Ectodermal cell (in vitro differentiated cells): ENCODE measurements at regions not wholly inside any gene's neighbourhood (a gene's known extent, or its start where the extent isn't known, plus 50 kb on each side); places are given as distances from the start of the nearest gene placed in this dataset.

Source experiments
- H3K27ac ChIP-seq: 2 replicates; pipeline ENCODE4 v1.7.0; 2013; ENCODE audit warnings: mild to moderate bottlenecking, low read depth, low read length; ENCODE audit not compliant: insufficient read depth, poor library complexity, severe bottlenecking
- H3K27me3 ChIP-seq: 2 replicates; pipeline ENCODE4 v1.7.0; 2013; ENCODE audit warnings: mild to moderate bottlenecking, low read length; ENCODE audit not compliant: insufficient read depth, control insufficient read depth, poor library complexity, severe bottlenecking
- H3K36me3 ChIP-seq: one replicate; pipeline ENCODE4 v1.7.0; 2013; ENCODE audit warnings: low read length; ENCODE audit not compliant: control insufficient read depth, insufficient read depth
- H3K4me1 ChIP-seq: one replicate; pipeline ENCODE4 v1.7.0; 2013; ENCODE audit warnings: low read length; ENCODE audit not compliant: control insufficient read depth, insufficient read depth
- H3K4me3 ChIP-seq: 2 replicates; pipeline ENCODE4 v1.7.0; 2013; ENCODE audit warnings: low read depth, low read length, control low read depth; ENCODE audit not compliant: insufficient read depth
- H3K9me3 ChIP-seq: 2 replicates; pipeline ENCODE4 v1.7.0; 2013; ENCODE audit warnings: mild to moderate bottlenecking, low read length, moderate library complexity; ENCODE audit not compliant: control insufficient read depth
- WGBS, 2 experiments: methylation state at CpG; one replicate each; pipeline ENCODE4 v1.1.7; 2013; ENCODE audit warnings: missing lambda C conversion rate in 2 of 2; 5-methylcytosine and 5-hydroxymethylcytosine counted together

DNA sequence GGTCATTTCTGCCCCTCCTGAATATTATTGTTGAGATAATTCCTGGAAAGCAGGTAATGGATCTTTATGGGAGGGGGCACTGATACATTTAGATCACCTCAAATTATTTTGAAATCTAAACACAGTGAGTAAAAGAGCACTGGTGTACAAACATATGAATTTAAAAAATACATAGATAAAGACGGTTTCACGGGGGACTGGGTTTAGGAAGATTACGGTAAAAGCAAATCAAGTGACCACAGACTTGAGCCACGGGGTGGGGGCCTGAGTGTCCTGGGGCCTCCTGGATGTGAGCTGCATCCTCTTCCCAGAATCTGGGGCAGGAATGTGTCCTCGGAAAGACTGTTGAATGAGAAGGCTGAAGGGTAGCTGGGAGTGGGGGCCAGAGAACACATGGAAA is 219.1 kb upstream of the KLF6 start:
- Histone ChIP-seq H3K27ac (no peak overlapping the region), H3K4me3 (no peak overlapping the region), H3K9me3 (no peaks in the 10 kb centered on the region), H3K4me1 (no peaks in the 10 kb centered on the region), H3K27me3 (no peaks in the 10 kb centered on the region), H3K36me3 (no peaks in the 10 kb centered on the region)
- WGBS, 2 experiments: 56 to 67% methylated on average over 5 of the region's 5 CpGs

DNA sequence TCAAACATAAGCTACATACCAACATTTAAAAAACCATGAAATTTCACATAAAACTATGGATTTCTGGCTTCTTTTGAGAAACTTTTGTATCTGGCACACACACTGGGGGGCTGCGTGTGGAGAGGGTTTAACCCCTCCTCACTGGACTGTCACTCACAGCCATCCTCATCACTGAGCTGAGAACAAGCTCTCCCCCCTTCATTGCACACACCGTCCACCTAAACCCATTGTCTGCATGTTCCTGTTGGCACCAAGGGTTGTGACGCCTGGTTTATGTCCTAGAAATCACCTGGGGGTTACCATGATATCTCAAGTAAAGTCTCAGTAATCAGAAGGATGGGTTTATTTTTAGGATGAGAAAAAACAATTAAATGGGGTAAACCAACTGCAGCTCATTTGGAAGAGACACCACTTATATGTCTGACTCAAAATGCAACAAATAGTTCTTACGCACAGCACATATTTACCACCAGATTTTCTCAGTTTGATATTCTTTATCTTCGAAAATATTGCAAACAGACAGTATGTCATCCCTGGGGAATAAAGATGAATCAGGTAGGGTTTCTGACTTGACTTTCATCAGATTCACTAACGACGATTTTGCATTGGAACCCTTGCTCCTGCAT is 218.5 kb upstream of the KLF6 start:
- Histone ChIP-seq H3K9me3 (no peaks in the 10 kb centered on the region), H3K4me1 (no peaks in the 10 kb centered on the region), H3K27ac (no peak overlapping the region), H3K27me3 (no peaks in the 10 kb centered on the region), H3K36me3 (no peaks in the 10 kb centered on the region), H3K4me3 (no peak overlapping the region)
- WGBS, 2 experiments: 93 to 96% methylated on average over 7 of the region's 7 CpGs

DNA sequence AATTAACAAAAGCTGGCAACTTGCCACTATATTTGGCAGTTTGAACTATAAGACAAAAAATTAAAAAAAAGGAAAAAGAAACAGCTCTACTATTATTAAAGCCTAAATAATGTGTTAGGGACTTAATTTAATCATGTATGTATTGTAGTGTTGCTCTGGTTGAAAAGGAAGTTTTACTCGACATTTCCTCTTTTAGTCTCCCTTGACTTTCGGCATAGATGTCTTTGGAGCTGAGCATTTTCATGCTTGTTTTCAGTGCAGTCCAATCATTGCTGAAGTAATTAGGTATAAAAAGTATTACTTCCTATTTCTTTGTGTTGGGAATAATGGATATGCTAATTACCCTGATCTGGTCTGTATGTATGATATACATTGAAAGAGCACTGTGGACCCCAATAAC is 216.8 kb upstream of the KLF6 start:
- 92 to 96% methylated on average over 2 of the region's 2 CpGs for WGBS, 2 experiments
- no peaks in the 10 kb centered on the region for H3K36me3 ChIP-seq
- no peak overlapping the region for H3K4me3 ChIP-seq
- H3K4me1 ChIP-seq: no peaks in the 10 kb centered on the region
- no peak overlapping the region for H3K27ac ChIP-seq
- no peaks in the 10 kb centered on the region for H3K9me3 ChIP-seq
- no peaks in the 10 kb centered on the region for H3K27me3 ChIP-seq

DNA sequence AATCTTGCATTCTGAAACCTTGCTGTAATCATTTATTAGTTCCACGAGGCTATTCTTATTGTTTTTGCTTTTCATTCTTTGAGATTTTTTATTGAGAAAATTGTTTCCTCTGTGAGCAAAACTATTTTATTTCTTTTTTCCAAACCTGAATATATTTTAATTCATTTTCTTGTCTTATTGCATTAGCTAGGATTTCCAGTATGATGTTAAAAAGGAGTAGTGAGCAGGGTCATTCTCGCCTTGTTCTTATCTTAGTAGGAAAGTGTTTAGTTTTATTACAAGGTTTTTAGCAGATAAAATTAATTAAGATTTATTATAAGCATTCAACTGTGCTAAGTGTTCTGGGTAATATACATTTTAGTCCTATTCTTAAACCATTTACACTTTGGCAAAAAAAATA is 214.6 kb upstream of the KLF6 start:
- H3K4me3 ChIP-seq: no peak overlapping the region
- no peaks in the 10 kb centered on the region for H3K9me3 ChIP-seq
- no peaks in the 10 kb centered on the region for H3K27me3 ChIP-seq
- no CpG with 5 or more reads among the region's 2 CpGs for WGBS, 2 experiments
- H3K4me1 ChIP-seq: no peaks in the 10 kb centered on the region
- no peak overlapping the region for H3K27ac ChIP-seq
- no peaks in the 10 kb centered on the region for H3K36me3 ChIP-seq

DNA sequence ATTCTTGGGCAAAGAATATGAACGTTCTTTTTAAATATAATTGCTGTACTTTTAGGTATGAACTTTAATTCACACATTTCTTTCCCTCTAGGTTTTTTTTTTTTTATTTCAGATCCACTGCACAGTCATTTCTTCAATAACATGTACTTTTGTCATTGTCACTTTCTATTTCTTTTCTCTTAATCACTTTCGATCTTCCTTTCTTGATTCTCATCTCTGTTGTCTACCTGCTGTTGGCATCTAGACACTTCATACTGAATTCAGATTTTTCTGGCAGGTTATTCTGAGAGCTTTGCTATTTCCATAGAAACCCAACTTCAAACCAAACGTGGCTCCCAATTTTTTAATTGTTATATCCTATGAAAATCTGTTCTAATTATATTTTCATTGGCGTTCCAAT is 211.7 kb upstream of the KLF6 start:
- Histone ChIP-seq H3K36me3 (no peaks in the 10 kb centered on the region), H3K9me3 (no peaks in the 10 kb centered on the region), H3K27ac (no peak overlapping the region), H3K4me1 (peaks cover 3% of the 10 kb centered on the region), H3K27me3 (no peaks in the 10 kb centered on the region), H3K4me3 (no peak overlapping the region)
- 94 to 95% methylated on average over 1 to 4 of the region's 4 CpGs for WGBS, 2 experiments

DNA sequence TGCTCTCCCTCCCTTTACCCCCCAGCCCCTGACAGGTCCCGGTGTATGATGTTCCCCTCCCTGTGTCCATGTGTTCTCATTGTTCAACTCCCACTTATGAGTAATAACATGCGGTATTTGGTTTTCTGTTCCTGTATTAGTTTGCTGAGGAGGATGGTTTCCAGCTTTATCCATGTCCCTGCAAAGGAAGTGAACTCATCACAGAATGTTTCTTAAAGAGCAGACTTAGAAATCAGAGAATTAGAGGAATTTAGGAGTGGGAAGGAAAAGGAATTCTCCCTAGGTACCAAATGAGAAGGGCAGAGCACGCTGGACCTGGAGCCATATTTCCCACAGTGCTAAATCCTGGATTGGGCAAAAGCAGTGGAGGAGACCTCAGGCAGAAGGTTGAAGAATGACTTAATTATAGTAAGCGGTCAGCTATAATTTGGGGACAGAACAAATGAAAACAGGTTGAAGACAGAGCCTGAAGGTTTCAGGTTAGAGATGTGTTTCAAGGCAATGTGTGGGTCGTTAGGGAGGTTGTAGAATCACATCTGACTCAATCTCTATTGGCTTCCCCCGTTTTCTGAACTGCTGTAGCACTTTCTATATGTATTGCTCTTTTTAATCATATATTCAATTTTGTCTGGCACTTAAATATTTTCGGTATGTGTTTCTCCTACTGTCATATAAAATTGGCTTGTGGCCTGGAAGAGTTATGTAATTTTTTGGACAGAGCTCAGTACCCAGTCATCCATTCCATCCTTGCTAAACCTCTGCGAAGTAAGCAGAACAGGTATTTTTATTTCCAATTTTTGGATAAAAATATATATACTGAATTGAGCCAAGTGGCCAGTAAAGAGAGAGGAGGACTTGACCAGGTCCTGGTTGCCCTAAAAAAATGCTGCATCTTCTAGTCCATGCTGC is 210.5 kb upstream of the KLF6 start:
- no peaks in the 10 kb centered on the region for H3K36me3 ChIP-seq
- no peak overlapping the region for H3K27ac ChIP-seq
- 67 to 78% methylated on average over 4 to 6 of the region's 8 CpGs for WGBS, 2 experiments
- H3K27me3 ChIP-seq: no peaks in the 10 kb centered on the region
- H3K4me1 ChIP-seq: peaks cover 3% of the 10 kb centered on the region
- H3K4me3 ChIP-seq: no peak overlapping the region
- H3K9me3 ChIP-seq: no peaks in the 10 kb centered on the region

DNA sequence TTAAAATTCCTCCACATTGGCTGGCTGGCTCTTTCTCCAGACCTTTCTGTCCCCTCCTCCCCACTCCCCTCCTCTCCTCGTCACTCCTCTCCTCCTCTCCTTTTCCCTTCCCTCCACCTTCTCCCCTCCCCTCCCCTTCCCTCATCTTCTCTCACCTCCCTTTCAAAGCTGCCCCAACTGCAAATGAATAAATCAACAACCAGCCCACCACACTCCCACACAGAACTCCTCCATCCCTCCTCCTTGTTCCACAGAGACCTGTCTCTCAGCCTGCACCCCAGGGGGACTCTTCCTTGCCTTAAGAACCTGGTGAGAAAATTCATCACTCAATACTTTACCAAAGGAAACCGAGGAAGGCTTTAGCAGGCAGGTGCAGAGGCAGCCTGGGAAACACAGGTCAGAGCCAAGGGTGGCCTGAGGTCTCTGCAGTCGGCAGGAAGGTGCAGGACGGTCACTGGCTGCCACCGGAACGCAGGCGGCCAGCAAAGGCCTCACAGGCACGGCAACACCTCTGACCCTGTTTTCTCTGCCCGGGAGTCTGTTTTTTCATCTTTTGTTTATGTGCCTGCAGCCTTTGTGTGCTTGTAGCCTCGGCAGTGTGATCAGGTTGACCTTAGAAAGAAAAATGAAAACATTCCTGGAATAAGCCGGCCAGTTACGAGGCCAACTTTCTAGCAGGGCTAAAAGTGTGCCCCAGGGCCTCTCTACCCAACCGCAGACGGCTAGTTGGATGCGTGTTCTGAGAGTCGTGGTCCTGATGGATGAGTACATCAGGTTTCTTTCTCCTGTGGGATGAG is 207.6 kb upstream of the KLF6 start:
- no peaks in the 10 kb centered on the region for H3K27me3 ChIP-seq
- 78 to 84% methylated on average over 16 of the region's 16 CpGs for WGBS, 2 experiments
- no peaks in the 10 kb centered on the region for H3K36me3 ChIP-seq
- peaks cover 3% of the 10 kb centered on the region for H3K4me1 ChIP-seq
- no peak overlapping the region for H3K27ac ChIP-seq
- H3K4me3 ChIP-seq: no peak overlapping the region
- H3K9me3 ChIP-seq: no peaks in the 10 kb centered on the region

DNA sequence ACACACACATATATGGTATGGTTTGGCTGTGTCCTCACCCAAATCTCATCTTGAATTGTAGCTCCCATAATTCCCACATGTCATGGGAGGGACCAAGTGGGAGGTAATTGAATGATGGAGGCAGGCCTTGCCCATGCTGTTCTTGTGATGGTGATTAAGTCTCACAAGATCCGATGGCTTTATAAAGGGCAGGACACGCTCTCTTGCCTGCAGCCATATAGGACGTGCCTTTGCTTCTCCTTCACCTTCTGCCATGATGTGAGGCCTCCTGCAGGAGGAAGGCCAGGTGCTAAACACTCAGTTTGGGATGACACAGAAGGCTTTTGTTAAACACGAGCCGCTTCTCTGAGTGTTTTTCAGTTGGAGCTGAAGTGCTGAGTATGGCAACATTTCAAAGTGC is 205.3 kb upstream of the KLF6 start:
- Histone ChIP-seq H3K27me3 (no peaks in the 10 kb centered on the region), H3K27ac (no peak overlapping the region), H3K4me1 (peaks cover 3% of the 10 kb centered on the region), H3K36me3 (no peaks in the 10 kb centered on the region), H3K9me3 (no peaks in the 10 kb centered on the region), H3K4me3 (no peak overlapping the region)
- 88 to 91% methylated on average over 5 of the region's 5 CpGs for WGBS, 2 experiments

DNA sequence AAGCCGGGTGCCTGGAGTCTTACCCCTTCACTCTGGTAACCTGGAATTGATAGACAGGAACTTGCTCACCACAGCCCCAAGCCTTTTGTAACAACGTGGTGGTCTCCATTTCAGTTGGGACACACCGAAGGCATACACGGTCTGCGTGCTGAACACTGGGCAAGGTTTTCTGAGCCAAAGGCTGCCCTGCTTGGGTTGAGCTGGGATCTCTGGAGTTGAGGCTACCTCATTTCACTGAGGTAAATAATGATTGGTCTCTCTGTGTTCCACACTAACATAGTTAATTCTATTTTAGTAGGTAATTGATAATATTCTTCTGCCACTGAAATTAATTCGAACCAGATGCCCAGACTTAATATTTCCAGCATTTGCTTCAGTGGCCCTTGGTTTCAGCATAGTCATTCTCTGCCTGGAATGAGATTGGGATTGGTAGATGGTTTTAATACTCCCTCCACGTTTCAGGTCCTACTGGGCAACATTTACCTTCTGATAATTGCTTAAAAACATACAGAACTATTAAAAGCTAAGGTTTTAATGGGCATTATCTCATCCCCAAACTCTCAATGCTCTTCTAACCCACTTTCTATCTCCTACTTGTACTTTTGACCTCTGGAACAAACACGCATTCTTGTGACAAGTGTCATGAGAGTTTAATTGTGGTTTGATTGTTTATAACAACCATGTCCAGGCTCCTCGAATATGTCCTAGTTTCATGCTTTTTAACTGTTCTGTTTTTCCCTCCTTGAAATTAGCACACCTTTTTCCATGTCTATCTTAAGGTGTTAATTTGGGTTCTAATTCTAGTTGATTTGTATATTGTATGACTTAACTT is 202.3 kb upstream of the KLF6 start:
- no peaks in the 10 kb centered on the region for H3K36me3 ChIP-seq
- no peaks in the 10 kb centered on the region for H3K4me1 ChIP-seq
- H3K9me3 ChIP-seq: no peaks in the 10 kb centered on the region
- WGBS, 2 experiments: 92 to 94% methylated on average over 5 to 8 of the region's 9 CpGs
- H3K27me3 ChIP-seq: no peaks in the 10 kb centered on the region
- no peak overlapping the region for H3K4me3 ChIP-seq
- no peak overlapping the region for H3K27ac ChIP-seq
